KMS-11 (cell line): ENCODE measurements at regions not wholly inside any gene's neighbourhood (a gene's known extent, or its start where the extent isn't known, plus 50 kb on each side); places are given as distances from the start of the nearest gene placed in this dataset.

ENCODE experiments used
- H2AFZ ChIP-seq: fragments of 200-600 bp; sonication (generic); 2 replicates; pipeline ENCODE4 v1.6.1; 2016; ENCODE audit warnings: antibody characterized with exemption, mixed run types, low read depth
- H3K27ac ChIP-seq: fragments of 200-600 bp; sonication (generic); 2 replicates; pipeline ENCODE4 v1.6.1; 2016; ENCODE audit warnings: mild to moderate bottlenecking, mixed run types
- H3K27me3 ChIP-seq: fragments of 200-600 bp; sonication (generic); 2 replicates; pipeline ENCODE4 v1.6.1; 2017; ENCODE audit warnings: mild to moderate bottlenecking, low read depth, mixed run types, moderate library complexity; ENCODE audit not compliant: insufficient read depth
- H3K36me3 ChIP-seq: fragments of 200-600 bp; sonication (generic); 2 replicates; pipeline ENCODE4 v1.6.1; 2017; ENCODE audit warnings: mild to moderate bottlenecking, mixed run types; ENCODE audit not compliant: insufficient read depth
- H3K4me1 ChIP-seq: fragments of 200-600 bp; sonication (generic); 2 replicates; pipeline ENCODE4 v1.6.1; 2016; ENCODE audit warnings: mild to moderate bottlenecking, low read depth, mixed run types; ENCODE audit not compliant: poor library complexity, severe bottlenecking
- H3K4me2 ChIP-seq: fragments of 200-600 bp; sonication (generic); 2 replicates; pipeline ENCODE4 v1.7.0; 2016; ENCODE audit warnings: mild to moderate bottlenecking, mixed run types
- H3K4me3 ChIP-seq: fragments of 200-600 bp; sonication (generic); IDR thresholded peaks from 2 replicates; pipeline ENCODE4 v1.6.1; 2017; ENCODE audit warnings: low read depth, low read length, mixed read lengths; ENCODE audit not compliant: insufficient read depth
- H3K79me2 ChIP-seq: fragments of 200-600 bp; sonication (generic); 2 replicates; pipeline ENCODE4 v1.6.1; 2016; ENCODE audit warnings: low read depth, mixed run types; ENCODE audit not compliant: insufficient read depth
- H3K9ac ChIP-seq: fragments of 200-600 bp; sonication (generic); 2 replicates; pipeline ENCODE4 v1.6.1; 2016; ENCODE audit warnings: mild to moderate bottlenecking, mixed run types
- H4K20me1 ChIP-seq: fragments of 200-600 bp; sonication (generic); 2 replicates; pipeline ENCODE4 v1.6.1; 2016; ENCODE audit warnings: mild to moderate bottlenecking, mixed run types; ENCODE audit not compliant: insufficient read depth
- CTCF ChIP-seq: fragments of 200-600 bp; sonication (generic); conservative IDR thresholded peaks from 2 replicates; pipeline ENCODE4 v1.6.1; 2017; ENCODE audit warnings: low read depth, mild to moderate bottlenecking, antibody characterized with exemption, low read length, moderate library complexity, mixed read lengths

- Histone ChIP-seq H3K27ac (no peak overlapping the region), H3K27me3 (no peaks in the 10 kb centered on the region), H3K79me2 (no peaks in the 10 kb centered on the region), H3K4me2 (no peak overlapping the region), H3K9ac (no peak overlapping the region), H3K36me3 (no peaks in the 10 kb centered on the region), H4K20me1 (no peaks in the 10 kb centered on the region), H3K4me3 (no peak overlapping the region), H2AFZ (no peak overlapping the region), H3K4me1 (no peaks in the 10 kb centered on the region)
- TF ChIP-seq CTCF: no peak
These were observed 303.6 kb upstream of the AKR1E2 start for GRCh38 chr10:4522296-4523000.

GRCh38 chr10:4519658-4520402 is 306.2 kb upstream of the AKR1E2 start:
- H3K27me3 ChIP-seq: no peaks in the 10 kb centered on the region
- H3K79me2 ChIP-seq: no peaks in the 10 kb centered on the region
- no peak overlapping the region for H3K9ac ChIP-seq
- H2AFZ ChIP-seq: no peak overlapping the region
- no peak for TF ChIP-seq CTCF
- H3K4me2 ChIP-seq: no peak overlapping the region
- H3K36me3 ChIP-seq: no peaks in the 10 kb centered on the region
- H3K27ac ChIP-seq: no peak overlapping the region
- no peaks in the 10 kb centered on the region for H3K4me1 ChIP-seq
- no peak overlapping the region for H3K4me3 ChIP-seq
- no peaks in the 10 kb centered on the region for H4K20me1 ChIP-seq

GRCh38 chr10:4517746-4518145 is 308.3 kb upstream of the AKR1E2 start:
- no peak overlapping the region for H3K4me2 ChIP-seq
- TF ChIP-seq CTCF: no peak

GRCh38 chr10:4515721-4516120 is 310.3 kb upstream of the AKR1E2 start:
- H3K4me2 ChIP-seq: no peak overlapping the region
- H3K79me2 ChIP-seq: no peaks in the 10 kb centered on the region
- H3K36me3 ChIP-seq: no peaks in the 10 kb centered on the region
- H3K4me3 ChIP-seq: no peak overlapping the region
- H3K4me1 ChIP-seq: no peaks in the 10 kb centered on the region
- H3K9ac ChIP-seq: no peak overlapping the region
- H2AFZ ChIP-seq: no peak overlapping the region
- no peak for TF ChIP-seq CTCF
- H3K27ac ChIP-seq: no peak overlapping the region
- no peaks in the 10 kb centered on the region for H3K27me3 ChIP-seq
- H4K20me1 ChIP-seq: no peaks in the 10 kb centered on the region

More at GRCh38 chr10:4517746-4518145, 308.3 kb upstream of the AKR1E2 start:
- Histone ChIP-seq H3K27ac (no peak overlapping the region), H2AFZ (no peak overlapping the region), H3K36me3 (no peaks in the 10 kb centered on the region), H3K4me3 (no peak overlapping the region), H3K27me3 (no peaks in the 10 kb centered on the region), H3K4me1 (no peaks in the 10 kb centered on the region), H4K20me1 (no peaks in the 10 kb centered on the region), H3K79me2 (no peaks in the 10 kb centered on the region), H3K9ac (no peak overlapping the region)
